Keratinocyte (primary cell): ENCODE measurements at regions not wholly inside any gene's neighbourhood (a gene's known extent, or its start where the extent isn't known, plus 50 kb on each side); places are given as distances from the start of the nearest gene placed in this dataset.

Experiments
- DNase-seq: peaks from one replicate; pipeline ENCODE4 v3.0.0-alpha.2; 2011; ENCODE audit warnings: low read depth, missing footprints, low spot score
- FAIRE-seq: peaks from 2 replicates; lab custom pipeline; 2011; peaks lifted over from hg19 to GRCh38; lab: Jason Lieb, UNC
- H2AFZ ChIP-seq: 2 replicates; pipeline ENCODE4 v1.6.0; 2012; ENCODE audit warnings: low read length, control low read depth, inconsistent platforms; ENCODE audit not compliant: control insufficient read depth
- H3K27ac ChIP-seq: 2 replicates; pipeline ENCODE4 v1.5.1; 2011; ENCODE audit warnings: low read length; ENCODE audit not compliant: control insufficient read depth, insufficient read depth
- H3K27me3 ChIP-seq: 3 replicates; pipeline ENCODE4 v1.6.0; 2011; ENCODE audit warnings: low read length; ENCODE audit not compliant: control insufficient read depth, insufficient read depth; ENCODE audit errors: extremely low read depth
- H3K36me3 ChIP-seq, 2 experiments: 2 replicates in 1 of 2; 3 replicates in 1 of 2; pipeline ENCODE4 v1.5.1; 2011; ENCODE audit warnings: low read length in 2 of 2, mild to moderate bottlenecking in 1 of 2; ENCODE audit not compliant: control insufficient read depth in 2 of 2, insufficient read depth in 2 of 2; ENCODE audit errors: extremely low read depth in 1 of 2
- H3K4me1 ChIP-seq: 3 replicates; pipeline ENCODE4 v1.5.1; 2011; ENCODE audit warnings: low read length; ENCODE audit not compliant: control insufficient read depth, insufficient read depth; ENCODE audit errors: extremely low read depth
- H3K4me2 ChIP-seq: 3 replicates; pipeline ENCODE4 v1.6.0; 2011; ENCODE audit warnings: low read depth, low read length; ENCODE audit not compliant: control insufficient read depth, insufficient read depth; ENCODE audit errors: extremely low read depth
- H3K4me3 ChIP-seq, 3 experiments: fragments of 200-600 bp in 1 of 3; sonication (generic) in 1 of 3; 2 replicates in 2 of 3; 3 replicates in 1 of 3; pipeline ENCODE4 v1.5.1; 2011 to 2016; ENCODE audit warnings: low read length in 3 of 3, mild to moderate bottlenecking in 3 of 3, control low read depth in 2 of 3, inconsistent platforms in 1 of 3, low read depth in 1 of 3, mixed read lengths in 1 of 3, mixed run types in 1 of 3, moderate library complexity in 1 of 3; ENCODE audit not compliant: control insufficient read depth in 2 of 3, insufficient read depth in 2 of 3; ENCODE audit errors: extremely low read depth in 1 of 3
- H3K79me2 ChIP-seq: 2 replicates; pipeline ENCODE4 v1.6.0; 2012; ENCODE audit warnings: low read length; ENCODE audit not compliant: control insufficient read depth, insufficient read depth
- H3K9ac ChIP-seq: 3 replicates; pipeline ENCODE4 v1.6.0; 2011; ENCODE audit warnings: low read length; ENCODE audit not compliant: control insufficient read depth, insufficient read depth; ENCODE audit errors: extremely low read depth
- H3K9me1 ChIP-seq: 3 replicates; pipeline ENCODE4 v1.6.0; 2011; ENCODE audit warnings: low read length; ENCODE audit not compliant: control insufficient read depth, insufficient read depth; ENCODE audit errors: extremely low read depth
- H3K9me3 ChIP-seq: 2 replicates; pipeline ENCODE4 v1.5.1; 2012; ENCODE audit warnings: low read depth, low read length; ENCODE audit not compliant: control insufficient read depth
- H4K20me1 ChIP-seq: 3 replicates; pipeline ENCODE4 v1.6.0; 2011; ENCODE audit warnings: low read length; ENCODE audit not compliant: control insufficient read depth, insufficient read depth; ENCODE audit errors: extremely low read depth
- CTCF ChIP-seq, 3 experiments: IDR thresholded peaks in 1 of 3; conservative IDR thresholded peaks in 1 of 3; optimal IDR thresholded peaks in 1 of 3; 2 replicates in 2 of 3; 3 replicates in 1 of 3; pipeline versions ENCODE3 to v1.5.1; 2011; ENCODE audit warnings: low read length in 3 of 3, mild to moderate bottlenecking in 3 of 3, moderate library complexity in 2 of 3, control low read depth in 1 of 3, inconsistent platforms in 1 of 3; ENCODE audit not compliant: insufficient read depth in 2 of 3; ENCODE audit errors: extremely low read depth in 1 of 3
- EZH2 ChIP-seq: IDR thresholded peaks from one replicate; pipeline ENCODE4 v1.6.1; 2012; ENCODE audit warnings: inconsistent platforms, mild to moderate bottlenecking, low read length, moderate library complexity
- dilution Hi-C: fragments of 300-500 bp; cut with MboI; formaldehyde crosslinking; loops from one replicate; pipeline ENCODE4 v1.7.0; 2020; ENCODE audit warnings: low sequenced_read_pairs; ENCODE audit not compliant: extremely low pct_ligation_motif_present

- Histone ChIP-seq H3K9ac (no peak overlapping the region), H3K4me1 (no peaks in the 10 kb centered on the region), H3K36me3 (no peaks in the 10 kb centered on the region), H3K27me3 (no peaks in the 10 kb centered on the region), H2AFZ (no peak overlapping the region), H4K20me1 (no peaks in the 10 kb centered on the region), H3K9me3 (no peaks in the 10 kb centered on the region), H3K9me1 (no peaks in the 10 kb centered on the region), H3K79me2 (no peaks in the 10 kb centered on the region), H3K27ac (no peak overlapping the region), H3K4me2 (no peak overlapping the region), H3K4me3 (no peak overlapping the region)
- DNase-seq (no peak), FAIRE-seq (no peak)
- peak in 2 of 3 experiments; percentile 46 to 72 for TF ChIP-seq CTCF (optimal IDR thresholded peaks at IDR 0.05 in 1 of 3, IDR thresholded peaks at IDR 0.05 in 1 of 3, conservative IDR thresholded peaks at IDR 0.05 in 1 of 3; ENCODE audit: extremely low read depth in 1 of 3, insufficient read depth in 2 of 3, low read length in 3 of 3)
- no peak for TF ChIP-seq EZH2
- dilution Hi-C loops: no loop called here
These were observed 75.7 kb upstream of the KIF26B start for GRCh38 chr1:245079021-245079609.

GRCh38 chr1:245074898-245075297 lies 79.9 kb upstream of the KIF26B start:
- Histone ChIP-seq H3K4me1 (no peaks in the 10 kb centered on the region), H3K27me3 (no peaks in the 10 kb centered on the region), H3K9ac (no peak overlapping the region), H3K4me2 (no peak overlapping the region), H3K9me3 (no peaks in the 10 kb centered on the region), H3K36me3 (no peaks in the 10 kb centered on the region), H3K79me2 (no peaks in the 10 kb centered on the region), H3K27ac (no peak overlapping the region), H2AFZ (no peak overlapping the region), H3K4me3 (no peak overlapping the region), H4K20me1 (no peaks in the 10 kb centered on the region), H3K9me1 (no peaks in the 10 kb centered on the region)
- TF ChIP-seq EZH2: no peak
- no peak for TF ChIP-seq CTCF (optimal IDR thresholded peaks at IDR 0.05 in 1 of 3, IDR thresholded peaks at IDR 0.05 in 1 of 3, conservative IDR thresholded peaks at IDR 0.05 in 1 of 3; ENCODE audit: extremely low read depth in 1 of 3, insufficient read depth in 2 of 3, low read length in 3 of 3)
- FAIRE-seq: no peak
- dilution Hi-C loops: no loop called here
- DNase-seq: no peak
